KBM-7 (cell line): ENCODE measurements at regions not wholly inside any gene's neighbourhood (a gene's known extent, or its start where the extent isn't known, plus 50 kb on each side); places are given as distances from the start of the nearest gene placed in this dataset.

Experiments
- DNase-seq: peaks from one replicate; pipeline ENCODE4 v3.0.0-alpha.2; 2015
- in situ Hi-C: fragments of 300-500 bp; cut with MboI; formaldehyde crosslinking; loops from 2 replicates; pipeline ENCODE4 v1.14.3; 2020; ENCODE audit warnings: low sequenced_read_pairs, low pct_unique_long_range_greater_than_20kb, mixed read lengths

DNA sequence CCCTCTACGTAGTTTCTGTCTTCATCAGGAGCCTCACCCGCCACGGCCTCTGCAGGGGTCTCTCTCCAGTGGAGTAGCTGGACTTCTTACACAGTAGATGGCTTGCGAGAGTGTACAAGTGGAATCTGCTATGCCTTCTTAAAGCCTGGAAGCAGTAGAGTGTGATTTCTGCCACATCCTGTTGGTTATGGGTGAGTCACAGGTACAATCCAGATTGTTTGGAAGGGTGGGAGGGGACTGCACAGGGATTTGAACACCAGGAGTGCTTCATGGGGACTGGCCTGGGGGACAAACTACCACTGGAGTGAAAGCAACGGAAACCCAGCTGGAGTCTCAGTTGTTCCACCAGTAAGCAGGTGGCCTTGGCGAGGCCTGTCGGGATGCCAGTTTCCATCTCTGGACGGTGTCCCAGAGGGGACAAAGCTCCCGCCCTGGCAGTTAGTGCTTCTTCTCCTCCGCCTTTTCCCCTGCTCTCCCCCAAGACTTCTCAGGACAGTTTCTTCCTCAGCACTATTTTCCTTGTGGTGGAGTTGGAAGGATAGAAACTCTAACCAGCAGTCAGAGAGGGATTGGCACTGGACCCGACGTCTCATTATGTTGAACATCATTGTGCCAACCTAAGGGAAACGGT, 85.0 kb upstream of the RCN1 start:
- DNase-seq = no peak
- in situ Hi-C loops = no loop called here

DNA sequence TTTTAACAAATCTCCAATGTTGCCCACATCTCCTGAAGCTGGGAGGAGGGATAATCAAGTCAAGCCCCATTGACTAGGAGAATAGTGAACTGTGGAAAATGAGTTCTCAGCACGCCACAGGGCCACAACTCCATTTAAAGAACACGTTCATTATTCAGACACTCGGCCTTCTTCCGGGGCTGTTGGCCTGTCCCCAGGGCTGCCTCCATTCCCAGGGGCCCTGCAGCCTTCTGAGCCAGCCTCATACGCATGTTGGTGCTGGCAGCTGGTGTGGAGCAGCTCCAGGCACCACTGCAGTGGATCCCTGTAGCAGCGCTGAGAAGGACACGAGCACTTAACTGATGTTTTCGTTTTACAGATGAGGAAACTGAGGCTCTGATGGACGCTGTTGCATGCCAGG, 87.5 kb upstream of the RCN1 start:
- in situ Hi-C loops = no loop called here
- no peak for DNase-seq

DNA sequence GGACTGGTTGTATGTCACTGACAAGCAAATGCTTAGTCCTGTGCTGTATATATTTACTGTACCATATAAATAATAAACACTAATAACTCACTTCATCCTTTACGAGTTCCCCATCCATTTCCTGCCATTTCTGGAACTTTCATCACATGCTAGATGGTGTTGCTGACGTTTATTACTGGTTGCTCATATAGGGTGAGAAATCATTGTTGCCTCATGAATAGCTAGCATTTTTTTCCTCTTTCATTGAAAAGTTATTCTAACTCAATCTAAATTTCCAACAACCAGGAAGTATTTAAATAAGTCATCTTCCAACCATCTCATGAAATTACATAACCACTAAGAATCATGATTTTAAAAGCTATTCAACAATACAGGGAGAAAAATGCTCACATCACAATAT, 88.6 kb upstream of the RCN1 start:
- DNase-seq = no peak

DNA sequence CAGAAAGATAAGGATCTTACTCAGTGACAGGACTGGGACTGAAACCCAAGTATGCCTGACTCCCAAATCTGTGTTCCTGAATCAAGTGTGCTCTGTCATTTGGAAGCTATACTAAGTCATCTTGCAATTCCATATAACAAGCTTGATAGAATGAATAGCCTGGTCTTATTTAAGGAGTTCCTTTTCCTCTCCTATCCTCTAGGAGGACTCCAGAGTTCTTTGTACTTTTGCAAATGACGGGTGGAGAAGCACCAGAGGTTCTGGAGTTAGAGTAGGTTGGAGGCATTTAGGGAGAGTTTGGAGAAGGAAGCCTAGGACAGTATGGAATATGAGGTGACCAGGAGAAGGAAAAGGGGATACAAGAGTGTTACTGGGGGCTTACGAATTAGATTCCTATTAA, 92.9 kb upstream of the RCN1 start:
- no peak for DNase-seq
- in situ Hi-C loops = no loop called here

More for the DNA sequence above, 88.6 kb upstream of the RCN1 start:
- in situ Hi-C loops = no loop called here

DNA sequence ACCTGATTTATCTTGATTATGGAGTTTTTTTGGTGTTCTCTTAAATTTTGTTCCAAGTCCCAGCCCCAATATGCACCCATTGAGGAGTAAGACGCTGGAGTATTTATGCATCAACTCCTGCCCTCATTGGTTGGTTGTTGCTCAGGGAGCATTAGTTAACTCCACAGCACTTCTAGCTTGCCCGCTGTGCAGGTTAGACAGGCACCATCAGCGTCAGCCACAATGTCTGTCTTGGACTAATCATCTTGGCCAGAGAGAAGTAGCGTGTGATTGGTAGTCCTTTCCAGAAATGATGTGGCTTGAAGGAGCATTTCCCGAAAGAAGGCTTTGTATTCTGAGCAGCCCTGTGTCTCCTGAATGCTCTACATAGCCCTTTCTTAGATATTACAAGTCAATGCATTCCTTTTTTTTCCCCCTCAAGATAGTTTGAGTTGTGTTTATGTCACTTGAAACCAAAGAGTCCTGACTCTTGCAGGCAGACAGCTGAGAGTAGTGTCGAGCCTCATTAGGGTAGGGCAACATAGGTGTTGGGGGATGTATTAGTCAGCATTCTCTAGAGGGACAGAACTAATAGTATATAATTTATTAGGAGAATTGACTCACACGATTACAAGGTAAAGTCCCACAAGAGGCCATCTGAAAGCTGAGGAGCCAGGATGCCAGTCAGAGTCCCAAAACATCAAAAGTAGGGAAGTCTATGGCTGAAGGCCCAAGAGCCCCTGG, 94.6 kb upstream of the RCN1 start:
- DNase-seq = no peak
- in situ Hi-C loops = no loop called here

DNA sequence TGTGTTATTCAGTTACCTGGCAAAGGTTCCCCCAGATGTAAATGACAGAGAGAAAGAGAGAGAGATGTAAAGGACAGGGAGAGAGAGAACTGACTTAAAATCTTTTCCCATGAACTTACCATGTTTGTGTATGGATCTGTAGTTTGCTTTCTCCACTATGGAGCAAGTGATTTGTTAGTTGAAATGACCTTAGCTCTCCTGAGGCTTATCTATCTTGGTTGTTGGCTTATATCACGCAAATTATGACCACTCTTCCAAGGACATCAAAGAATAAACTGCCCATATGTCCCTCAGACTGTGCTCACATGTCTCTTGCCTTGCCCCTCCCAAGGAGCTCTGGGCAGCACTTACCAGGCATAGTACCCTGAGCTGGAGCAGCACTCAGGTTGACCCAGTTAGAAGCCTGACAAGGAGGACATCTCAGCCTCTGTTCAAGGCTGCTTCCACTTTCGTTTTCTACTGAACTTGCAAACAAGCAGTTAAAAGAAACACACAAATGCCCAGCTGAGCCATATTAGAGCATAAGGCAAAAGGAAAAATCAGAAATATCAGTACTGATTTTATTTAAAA, 95.3 kb upstream of the RCN1 start:
- in situ Hi-C loops = no loop called here
- no peak for DNase-seq

DNA sequence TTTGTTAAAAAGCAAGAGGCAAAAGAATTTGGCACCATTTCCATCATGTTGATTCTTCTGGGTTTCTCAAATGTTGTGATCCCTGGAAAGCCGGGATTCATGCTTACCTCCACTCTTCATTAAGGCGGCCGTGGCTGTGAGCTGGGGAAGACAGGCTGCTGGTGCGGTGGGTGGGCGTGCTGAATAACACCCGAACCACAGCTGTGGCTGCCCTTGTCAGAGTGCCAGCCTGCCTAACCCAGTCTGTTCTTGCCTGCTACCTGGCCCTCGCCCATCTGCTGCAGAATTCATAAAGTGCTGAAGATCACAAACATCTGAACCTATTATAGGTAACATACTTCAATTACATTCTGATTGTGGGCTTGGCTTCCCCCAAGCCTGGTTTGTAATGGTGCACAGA, 95.8 kb upstream of the RCN1 start:
- DNase-seq = no peak
- in situ Hi-C loops = no loop called here

DNA sequence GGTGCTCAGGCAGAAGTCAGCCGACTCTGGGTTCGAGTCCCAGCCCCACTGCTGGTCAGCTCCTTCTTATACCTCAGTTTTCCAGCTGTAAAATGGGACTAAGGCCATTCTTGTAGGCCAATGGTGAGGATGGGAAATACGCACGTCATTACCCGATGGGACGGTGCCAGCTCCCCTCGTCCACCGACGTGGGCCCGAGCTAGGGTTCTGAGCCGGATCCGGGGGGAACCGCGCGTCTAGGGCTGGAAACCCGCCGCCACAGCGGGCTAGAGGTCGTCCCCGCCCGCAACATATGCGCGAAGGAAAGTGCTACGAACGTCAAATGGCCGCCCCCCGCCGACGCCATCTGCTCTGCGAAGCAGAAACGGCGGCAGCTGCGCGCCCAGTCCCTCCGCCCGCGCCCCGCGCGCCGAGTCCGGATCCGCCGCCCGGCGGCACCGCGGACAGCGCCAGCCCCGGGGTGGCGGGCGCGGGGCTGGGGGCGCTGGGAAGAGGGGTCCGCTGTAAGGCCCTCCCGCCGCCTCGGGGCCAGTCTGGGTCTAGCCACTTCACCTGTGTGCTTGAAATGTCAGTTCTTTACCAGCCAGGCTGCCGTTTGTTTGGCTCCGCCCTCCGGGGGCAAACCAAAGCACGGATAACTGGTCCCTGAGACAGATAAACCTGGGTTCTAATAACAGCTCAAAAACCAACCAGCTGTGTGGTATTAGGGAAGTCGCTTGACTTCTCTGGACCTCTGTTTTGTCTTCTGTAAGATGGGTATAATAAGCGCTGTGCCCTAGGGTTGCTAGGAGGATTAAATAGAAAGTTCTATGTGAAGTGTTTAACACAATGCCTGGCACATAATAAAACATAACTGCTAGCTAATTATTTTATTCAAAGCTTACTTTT, 103.5 kb upstream of the RCN1 start:
- in situ Hi-C loops = no loop called here
- DNase-seq = no peak

DNA sequence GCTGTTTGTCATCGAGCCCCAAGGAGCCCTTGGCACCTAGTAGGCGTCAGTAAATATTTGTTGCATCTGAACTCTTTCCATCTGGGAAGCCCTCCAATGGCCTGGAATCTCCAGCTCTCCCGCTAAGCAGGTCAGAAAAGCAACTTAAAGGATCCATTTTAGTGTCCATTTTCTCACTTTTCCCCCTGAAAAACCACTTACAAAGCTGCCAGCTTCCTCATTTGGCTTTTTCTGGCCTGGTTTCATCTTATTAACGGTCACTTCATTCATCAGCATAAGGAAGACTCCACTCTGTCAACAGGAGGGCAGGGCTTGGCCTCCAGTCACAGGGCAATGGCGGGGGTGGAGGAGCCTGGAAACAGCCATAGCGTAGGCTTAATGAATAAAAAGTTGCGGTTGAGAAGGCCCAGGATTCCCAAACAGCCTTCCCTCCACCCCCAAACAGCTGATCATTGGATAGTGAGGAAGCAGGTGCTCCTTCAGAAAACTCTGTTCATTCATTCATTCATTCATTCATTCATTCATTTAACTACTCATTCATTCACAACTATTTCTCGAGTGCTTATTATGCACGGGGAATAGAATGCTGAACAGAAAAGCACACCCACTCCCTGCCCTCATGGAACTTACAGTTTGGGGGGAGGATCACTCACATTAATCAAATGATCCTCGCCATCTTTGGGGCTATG, 104.5 kb upstream of the RCN1 start:
- in situ Hi-C loops = no loop called here
- no peak for DNase-seq

DNA sequence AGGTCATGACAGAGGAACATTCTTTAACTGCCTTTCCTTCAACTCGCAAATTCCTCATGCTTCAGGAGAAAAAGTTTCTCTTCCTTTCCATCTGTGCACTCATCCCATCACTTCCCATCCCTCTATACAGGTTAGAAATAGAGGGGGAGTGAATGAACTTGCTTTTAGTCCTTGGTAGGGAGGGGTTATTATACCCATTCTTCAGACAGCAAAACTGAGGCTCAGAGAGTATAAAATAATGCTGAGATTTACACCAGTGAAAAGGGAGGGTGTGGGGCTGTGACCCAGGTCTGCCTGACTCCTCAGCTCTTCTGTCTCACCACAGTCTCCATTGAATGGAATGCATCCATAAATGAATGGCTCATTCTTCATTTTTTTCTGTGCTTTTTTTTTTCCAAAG, 109.4 kb upstream of the RCN1 start:
- in situ Hi-C loops = no loop called here
- DNase-seq = no peak

DNA sequence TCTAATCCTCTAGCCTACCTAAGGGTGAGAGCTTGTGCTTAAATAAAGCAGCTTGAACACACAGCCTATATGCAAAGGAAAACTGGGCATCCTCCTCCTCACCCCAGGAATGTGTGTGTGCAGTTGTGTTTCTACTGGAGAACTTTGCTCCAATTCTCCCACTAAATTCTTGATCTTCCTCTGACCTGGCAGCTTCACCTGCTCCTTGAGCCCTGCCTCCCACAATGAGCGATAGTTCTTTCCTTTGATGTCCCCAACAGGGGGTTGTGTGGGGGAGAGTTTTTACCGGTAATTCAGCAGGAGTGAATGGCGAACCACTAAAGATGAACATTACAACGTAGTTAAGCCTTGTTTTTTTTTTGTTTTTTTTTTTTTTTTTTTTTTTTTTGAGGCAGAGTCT, 113.5 kb upstream of the RCN1 start:
- DNase-seq = no peak
- in situ Hi-C loops = no loop called here

DNA sequence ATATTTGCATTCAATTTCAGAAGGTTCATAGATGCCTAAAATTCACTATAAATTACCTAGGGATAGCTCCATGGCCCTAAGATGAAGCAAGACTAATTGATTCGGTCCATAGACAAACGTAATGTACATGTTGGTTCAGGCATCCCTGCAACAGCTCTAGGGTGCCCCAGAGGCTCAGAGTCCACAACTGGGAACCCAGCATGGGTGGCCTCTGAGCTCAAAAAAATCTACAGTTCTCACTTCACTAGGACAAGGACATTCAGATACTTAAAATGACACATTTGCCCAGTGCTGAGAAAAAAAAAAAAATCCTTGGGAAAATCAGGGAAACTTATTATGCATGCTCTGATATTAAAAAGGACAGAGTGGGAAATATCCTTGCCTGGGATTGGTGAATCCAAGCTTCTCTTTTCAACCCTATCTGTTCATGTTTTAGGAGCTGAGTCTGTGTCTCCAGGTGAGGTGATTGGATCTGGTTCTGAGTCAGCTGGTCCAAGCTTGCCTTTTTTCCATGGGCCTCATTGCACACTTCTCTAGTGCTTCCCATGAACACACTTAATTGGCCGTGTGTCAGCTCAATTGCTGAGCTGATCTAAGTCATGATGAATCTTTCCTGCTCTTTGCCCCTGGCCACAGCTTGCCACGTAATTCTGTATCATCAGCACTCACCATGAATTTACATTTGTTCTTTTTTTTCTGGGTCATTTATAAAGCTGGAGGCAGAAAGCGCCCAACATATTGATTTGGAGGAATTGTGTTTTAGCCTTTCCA, 116.3 kb upstream of the RCN1 start:
- in situ Hi-C loops = no loop called here

DNA sequence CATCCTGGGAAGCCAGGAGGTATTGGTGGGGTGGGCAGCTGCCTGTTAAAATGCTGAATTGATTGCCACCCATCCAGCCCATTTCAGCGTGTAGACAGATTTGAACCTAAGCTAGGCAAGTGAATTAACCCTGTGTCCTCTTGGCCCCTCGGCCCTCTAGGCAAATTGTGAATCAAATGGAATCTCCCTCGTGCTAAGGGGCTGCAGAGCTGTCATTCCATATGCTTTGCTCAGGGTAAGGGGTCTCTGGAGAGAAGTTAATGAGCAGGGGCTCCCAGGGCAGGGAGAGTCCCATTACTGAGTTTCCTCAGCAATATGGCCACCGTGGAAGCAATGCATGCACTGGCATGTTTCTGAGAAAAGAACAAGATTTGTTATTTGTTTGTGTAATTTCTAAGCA, 117.7 kb upstream of the RCN1 start:
- no peak for DNase-seq
- in situ Hi-C loops = no loop called here

More for the DNA sequence above, 116.3 kb upstream of the RCN1 start:
- DNase-seq = no peak

DNA sequence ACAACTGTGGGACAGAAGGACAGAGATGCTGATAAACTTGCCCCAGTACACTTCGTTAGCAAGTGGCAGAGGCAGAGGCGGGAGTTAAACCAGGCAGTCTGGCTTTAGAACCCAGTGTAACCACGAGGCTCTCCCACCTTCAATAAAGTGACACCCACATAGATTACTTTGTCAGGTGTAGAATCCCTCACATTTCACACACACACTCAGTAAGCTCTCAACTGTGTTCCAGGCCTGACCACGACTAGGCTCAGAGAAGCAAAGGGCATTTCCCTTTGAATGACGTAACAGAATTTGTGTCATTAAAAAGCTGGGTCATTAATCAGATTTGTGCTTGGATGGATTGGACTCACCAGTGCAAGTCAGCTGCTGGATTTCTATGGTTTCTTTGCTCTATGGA, 118.3 kb upstream of the RCN1 start:
- no peak for DNase-seq
- in situ Hi-C loops = no loop called here

DNA sequence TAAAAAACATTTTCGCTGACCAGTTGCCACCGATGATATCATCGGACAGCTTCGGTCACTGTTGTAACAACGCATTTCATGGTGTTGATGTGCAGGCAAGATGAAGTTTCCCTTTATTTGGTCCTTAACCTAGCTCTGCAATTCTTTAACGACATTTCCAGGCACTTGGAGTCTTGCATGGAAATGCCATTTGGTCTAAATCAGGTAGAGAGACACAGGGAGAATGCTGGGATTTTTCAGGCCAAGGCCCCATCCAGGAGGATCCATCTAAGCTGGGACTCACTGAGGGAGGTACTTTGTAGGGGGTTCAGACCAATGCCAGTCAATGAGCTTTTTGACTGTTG, 121.5 kb upstream of the RCN1 start:
- no peak for DNase-seq
- in situ Hi-C loops = no loop called here

DNA sequence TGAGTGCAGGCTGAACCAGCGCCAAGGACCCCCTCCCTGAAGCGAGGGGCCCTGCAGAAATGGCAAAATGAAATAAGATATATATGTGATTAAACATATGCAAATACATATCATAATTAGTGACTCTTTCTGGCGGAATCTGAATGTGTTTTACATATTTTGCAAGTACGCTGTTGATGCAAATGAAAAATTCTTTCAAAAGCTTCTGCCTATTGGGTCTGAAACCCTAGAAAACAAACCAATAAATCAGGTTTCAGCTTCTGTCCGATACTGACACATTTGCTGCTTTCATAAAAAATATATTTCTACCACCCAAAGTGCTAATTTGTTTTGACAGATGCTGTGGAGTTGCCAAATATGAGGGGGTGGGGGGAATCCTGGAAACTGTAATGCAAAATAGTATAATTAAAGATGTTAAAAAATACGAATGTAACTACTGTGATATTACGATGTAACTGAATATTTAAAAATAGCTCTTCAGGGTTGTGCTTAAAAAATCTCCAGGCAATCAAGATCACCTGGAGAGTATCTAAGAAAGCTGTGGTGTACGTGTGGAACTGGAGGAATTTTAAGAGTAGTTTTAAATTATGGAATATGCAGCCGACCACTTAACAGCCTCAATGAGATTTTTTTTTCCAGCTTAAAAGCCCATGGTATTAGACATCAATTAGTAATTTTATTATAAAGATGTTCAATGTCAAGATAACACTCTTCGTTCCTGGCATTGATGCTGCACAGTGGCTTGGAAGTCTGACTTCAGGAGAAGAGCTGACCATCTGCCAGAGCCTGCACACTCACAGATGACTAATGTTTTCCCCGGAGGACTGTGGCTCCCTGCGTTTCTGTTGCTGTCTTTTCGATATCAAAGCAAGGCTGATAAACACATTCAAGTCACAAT, 122.2 kb upstream of the RCN1 start:
- DNase-seq = no peak
- in situ Hi-C loops = no loop called here

DNA sequence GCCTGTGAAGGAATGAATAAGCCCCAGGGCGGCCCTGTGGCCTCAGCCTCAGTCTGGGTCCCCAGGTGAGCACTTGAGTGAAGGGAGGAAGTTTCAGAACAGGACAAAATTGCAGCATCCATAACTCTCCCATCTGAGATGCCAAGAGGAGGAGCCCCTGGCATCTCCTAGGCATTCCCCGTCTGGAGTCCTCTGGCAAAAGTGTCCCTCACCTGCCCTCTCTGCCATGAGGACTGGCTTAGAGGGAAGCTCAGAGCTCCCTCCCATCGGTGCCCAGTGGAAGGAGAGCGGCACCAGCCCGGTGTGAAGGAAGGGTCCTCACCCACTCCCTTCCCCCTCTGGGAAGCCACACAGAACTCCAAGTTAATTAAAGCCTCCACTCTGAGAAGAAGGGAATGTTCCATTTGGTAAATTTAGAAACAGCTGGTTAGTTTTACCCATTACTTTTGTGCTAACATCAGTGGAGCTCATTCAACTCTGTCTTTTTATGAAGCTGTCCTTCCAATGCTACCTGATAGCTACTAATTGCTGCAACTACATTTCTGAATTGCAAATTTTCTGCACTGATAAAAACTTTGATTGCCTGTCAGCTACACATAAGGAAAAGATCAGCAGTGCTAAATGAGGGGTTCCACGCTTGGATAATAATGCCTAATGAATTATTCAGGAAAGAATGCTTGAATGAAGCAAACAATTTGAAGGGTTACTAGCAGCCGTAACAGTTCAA, 123.3 kb upstream of the RCN1 start:
- in situ Hi-C loops = no loop called here
- DNase-seq = no peak
